ENCODE measurements at regions not wholly inside any gene's neighbourhood (a gene's known extent, or its start where the extent isn't known, plus 50 kb on each side); places are given as distances from the start of the nearest gene placed in this dataset.
A peak's percentile ranks its signal among the peaks of the same experiment; 100 is the strongest.
"Not testable (repeated sequence)": the region's sequence is repeated elsewhere in the genome, so short reads cannot be mapped to it uniquely, and the experiment has no call there.

DNA sequence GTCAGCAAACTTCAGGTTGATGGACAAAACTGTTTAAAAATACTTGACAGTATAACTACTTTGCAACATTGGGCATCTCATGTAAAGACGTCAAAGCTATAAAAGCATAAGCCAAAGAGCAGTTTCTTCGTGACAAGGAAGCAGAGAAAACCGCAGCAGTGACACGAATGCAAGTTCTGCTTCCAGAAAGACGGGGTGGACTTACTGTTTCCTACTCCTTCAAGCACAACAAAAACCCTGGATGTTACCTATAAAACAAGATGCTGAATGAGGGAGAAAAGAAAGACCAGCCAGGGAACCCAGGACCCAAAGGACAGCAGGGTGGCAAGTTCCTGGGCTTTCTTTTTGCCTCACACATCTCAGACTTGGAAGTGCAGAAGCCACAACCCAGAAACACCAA, 98.0 kb downstream of the DLL1 start:
- DNase-seq = no peak

DNA sequence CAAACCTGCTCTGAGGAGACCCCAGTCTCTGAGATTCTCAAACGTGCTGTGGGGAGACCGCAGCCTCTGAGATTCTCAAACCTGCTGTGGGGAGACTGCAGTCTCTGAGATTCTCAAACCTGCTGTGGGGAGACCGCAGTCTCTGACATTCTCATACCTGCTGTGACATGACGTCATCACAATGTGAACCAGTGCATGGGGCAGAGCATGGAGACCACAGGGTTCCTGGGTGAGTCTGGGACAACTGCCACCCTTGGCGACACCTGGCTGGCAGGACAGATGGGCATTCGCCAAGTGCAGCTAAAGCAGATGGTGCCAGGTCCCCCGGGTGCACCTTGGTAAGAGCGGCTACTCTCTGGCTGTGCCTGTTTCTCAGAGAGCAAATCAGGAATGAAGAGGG, 98.8 kb downstream of the DLL1 start:
- not testable (repeated sequence) for DNase-seq

DNA sequence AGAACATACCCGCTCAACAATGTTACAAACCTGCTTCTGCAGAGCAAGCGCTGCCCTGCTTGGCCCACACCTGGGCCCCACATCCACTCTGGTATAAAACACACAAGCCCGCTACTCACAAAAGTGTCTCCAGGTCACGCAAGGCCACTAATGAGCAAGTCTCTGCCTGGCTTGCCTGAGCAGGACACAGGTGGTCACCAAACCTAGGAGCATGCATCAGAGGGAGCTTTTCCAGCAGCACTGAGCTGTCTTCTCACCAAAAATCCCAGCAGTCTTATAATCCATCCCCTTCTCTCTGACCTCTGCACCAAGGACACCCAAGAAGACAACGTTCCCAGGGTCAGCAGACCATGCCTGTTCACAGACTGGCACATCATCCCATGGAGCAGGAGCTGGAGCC, 100.8 kb downstream of the DLL1 start:
- DNase-seq = no peak

DNA sequence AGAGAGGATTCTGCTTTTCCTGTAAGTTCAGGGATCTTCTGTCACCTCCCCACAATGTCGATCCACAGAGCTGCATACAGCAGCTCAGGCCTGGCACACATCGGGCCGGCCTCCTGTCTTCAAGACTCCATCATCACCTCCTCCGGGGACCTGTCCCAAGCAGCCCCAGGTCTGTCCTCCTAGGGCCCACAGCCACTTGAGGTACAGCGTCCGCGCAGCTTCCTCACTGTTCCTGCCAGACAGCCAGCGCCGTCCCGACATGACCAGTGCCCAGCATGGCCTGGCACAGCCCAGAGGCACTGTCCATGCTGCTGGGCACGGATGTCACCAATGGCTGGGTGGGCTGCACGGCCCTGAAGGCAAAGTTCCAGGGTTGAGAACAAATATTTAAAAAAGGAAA, 101.6 kb downstream of the DLL1 start:
- no peak for DNase-seq

DNA sequence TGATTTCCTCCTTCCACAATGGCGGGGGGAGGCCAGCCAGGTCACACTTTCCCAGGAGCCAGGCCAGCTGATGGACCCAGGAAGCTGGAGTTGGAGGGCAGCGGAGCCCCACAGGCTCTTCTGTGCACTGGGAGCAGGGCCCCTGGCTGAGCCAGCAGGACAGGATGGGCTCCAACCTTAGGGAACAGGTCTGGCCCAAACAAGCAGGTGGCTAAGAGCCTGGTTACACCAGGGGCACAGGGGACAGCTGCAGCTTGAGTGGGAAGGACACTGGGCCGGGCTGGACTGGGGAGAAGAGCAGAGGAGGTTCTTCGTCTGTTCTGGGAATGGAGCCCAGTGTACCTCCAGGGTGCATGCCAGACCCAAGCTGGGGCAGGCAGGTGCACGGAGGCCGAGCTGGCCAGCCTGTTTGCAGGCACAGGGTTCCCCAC, 102.3 kb downstream of the DLL1 start:
- DNase-seq = no peak

DNA sequence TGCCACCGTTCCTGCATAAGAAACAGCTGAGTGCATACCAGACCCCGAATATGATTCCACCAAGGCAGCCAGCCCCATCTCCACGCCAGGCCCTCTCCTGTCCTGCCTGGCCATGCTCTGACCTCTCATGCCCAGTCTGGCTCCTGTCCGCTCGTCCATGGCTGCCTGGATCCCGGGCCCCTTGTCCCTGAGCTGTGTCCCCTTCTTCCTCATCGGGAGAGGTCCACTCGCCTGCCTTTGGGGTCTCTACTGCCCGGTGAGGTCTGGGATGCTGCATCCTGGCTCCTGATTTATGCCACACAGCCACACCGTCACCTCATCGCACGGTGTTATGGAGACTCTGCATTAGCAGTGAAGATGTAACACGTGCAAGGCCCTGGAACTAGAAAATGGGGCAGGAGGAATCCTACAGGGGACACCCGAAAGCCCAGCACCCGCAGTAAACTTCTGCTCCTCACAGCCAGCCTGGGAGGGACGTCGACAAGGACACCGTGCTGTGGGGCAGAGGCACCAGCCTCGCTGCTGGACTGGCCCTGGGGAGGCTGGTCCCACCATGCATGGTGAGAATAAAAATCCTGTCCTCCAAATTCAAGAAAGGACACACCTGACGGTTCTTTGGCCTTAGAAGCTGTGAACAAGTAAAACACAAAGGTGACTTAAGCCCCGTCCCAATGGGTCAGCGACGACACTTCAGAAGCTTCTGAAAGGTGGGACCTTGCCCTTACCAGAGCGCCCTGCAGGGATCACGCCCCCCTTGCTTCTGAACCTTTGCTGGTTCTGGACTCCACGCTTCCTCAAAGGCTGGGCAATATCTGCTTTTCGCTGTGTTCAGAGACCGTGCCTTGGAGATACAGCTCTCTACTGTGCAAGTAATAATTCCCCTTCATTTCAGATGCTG, 103.0 kb downstream of the DLL1 start:
- no peak for DNase-seq

DNA sequence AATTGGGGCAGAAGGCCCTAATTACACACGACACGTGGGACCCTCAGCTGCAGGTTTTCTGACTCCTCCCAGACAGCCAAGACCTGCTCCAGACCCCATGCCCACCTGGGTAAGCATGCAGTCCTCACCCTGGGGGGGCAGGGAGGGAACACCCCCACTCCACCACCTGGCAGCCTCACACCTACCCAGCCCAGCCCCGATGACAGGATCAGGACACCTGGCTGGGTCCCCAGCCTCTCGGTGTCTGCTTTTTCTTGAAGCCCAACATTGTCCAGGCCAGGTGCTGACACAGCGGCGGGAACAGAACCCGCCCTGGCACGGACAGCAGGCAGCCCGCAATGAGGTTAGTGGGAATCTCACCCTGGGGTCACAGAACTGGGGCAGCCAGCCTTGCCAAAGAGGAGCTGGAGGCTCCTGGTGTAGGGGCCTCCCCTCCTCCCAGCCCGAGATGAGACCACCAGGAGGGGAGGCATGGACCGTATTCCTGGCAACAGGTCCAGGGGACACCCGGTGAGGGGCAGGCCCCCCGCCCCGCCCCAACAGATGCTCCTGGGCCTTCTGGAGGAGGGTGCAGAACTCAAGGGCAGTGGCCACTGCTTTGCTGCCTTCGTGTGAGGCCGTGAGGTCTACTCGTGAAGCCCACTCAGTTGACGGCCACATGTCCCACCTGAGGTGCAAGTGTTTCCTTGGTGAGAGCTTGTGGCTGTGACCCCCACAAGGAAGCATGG, 103.8 kb downstream of the DLL1 start:
- DNase-seq = no peak

DNA sequence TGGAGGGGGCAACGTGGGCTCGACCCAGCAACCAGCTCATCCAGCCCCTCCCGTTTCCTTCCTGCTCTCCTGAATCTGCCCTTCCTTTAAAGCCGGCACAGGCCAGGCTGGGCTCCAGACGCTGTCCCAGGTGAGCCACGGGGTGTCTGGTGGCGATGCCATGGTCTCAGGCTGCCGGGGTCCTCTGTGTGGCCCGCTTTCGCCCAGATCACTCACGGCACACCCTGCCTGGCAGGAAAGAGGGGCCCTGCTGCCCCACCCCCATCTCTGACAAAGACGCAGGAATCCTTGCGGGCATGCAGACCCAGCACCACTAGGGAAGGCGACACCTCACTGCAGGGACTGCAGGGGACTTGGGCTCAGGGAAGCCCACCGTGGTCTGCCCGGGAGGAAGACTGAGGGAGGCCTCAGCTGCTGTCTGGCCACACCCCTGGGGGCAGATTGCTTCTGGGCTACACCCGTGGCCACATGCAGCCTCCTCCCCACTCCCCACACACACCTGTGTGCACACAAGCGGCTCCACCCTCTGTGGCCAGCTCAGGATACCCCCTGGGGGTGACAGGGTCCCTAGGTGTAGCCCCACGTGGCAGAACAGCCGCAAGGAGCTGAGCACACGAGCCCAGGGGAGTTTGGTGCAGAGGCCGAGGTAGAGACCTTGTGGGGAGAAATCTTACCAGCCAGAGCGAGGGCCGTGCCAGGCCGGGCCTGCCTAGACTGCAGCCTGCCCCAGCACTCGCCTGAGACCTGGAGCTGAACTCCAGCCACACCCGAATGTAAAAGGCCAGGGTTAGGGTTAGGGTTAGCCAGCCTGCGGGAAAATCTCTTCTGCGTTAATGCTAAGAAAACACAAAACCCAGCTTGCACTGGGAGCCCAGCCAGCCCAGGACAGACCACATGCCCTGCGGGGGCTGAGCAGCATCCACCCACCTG, 104.6 kb downstream of the DLL1 start:
- no peak for DNase-seq

DNA sequence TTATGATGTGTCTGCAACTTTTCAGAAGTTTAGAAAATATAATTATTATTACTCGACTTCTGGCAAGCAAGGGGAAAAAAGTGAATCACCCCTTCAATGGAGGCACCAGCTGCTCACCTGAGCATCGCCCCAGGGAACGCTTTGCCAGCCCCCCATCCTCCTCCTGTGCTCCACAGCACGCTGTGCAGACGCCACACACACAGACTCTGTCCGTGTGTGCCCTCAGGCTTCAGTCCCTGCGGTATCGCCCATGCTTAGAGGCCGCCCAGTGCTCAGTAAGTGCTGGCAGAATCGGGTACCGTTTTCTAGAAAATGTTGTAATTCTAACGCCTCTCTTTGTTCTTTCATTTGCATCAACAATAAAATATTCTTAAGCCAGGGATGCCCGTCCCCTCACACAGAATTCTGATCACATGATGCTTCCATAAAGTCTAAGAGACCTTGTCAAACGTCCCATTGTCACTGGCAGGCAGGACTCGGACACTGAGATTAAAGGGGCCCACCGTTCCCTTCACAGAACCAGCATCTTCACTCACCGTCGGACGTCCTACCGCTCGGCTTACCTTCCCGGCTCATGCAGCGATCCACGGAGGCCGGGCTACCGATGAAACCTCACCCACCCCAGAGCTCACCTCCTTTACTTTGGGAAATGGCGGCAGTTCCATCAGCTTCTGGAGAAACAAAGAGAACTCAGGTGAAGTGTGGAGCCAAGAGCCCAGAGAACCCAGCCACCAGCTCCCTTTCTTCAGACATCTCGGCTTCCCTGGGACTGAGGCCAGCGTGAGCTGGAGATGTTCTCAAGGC, 105.5 kb downstream of the DLL1 start:
- DNase-seq = no peak

DNA sequence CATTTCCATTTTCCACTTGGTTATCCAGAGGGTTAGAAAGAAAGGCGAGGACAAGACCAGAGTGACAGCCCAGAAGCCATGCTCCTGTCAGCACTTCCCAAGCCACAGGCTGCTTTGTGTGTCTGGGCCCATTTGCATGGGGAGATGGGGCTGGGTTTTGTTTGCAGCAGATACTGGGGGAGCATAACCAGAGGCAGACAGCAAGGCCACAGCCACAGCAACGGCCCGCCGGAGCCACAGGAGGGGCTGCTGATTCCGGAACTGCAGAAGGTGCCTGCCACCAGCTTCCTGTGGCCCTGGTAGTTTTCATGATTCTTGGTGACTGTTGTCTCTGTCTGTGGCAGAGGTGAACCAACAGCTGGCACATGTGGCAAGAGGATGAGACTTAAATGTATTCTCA, 106.6 kb downstream of the DLL1 start:
- peak; percentile 3 for DNase-seq

DNA sequence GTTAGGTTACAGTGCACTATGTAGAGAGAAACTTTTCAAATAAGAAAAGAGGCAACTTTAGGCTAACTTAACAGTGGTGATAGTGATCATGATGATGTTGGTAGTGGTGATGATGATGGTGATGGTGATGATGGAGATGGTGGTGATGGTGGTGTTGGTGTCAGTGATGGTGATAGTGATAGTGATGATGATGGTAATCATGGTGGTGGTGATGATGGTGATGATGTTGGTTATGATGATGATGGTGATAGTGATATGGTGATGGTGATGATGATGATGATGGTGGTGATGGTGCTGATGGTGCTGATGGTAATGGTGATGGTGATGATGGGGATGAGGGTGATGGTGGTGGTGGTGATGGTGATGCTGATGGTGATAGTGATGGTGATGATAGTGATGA, 107.4 kb downstream of the DLL1 start:
- no peak for DNase-seq

DNA sequence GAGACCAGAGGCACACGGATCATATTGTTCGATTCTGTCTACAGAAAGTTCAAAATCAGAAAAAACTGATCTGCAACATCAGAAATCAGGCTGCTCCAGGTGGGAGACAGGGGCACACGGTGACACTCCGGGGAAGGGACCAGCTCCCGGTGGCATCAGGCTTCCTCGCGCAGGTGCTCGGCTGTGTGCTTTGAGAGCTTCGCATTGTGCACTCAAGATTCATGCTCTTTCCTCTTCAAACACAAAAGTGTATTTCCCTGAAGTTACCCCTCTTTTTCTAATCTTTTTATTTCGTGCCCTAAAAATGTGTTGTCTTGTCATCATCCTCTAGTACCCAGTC, 108.1 kb downstream of the DLL1 start:
- DNase-seq = no peak

DNA sequence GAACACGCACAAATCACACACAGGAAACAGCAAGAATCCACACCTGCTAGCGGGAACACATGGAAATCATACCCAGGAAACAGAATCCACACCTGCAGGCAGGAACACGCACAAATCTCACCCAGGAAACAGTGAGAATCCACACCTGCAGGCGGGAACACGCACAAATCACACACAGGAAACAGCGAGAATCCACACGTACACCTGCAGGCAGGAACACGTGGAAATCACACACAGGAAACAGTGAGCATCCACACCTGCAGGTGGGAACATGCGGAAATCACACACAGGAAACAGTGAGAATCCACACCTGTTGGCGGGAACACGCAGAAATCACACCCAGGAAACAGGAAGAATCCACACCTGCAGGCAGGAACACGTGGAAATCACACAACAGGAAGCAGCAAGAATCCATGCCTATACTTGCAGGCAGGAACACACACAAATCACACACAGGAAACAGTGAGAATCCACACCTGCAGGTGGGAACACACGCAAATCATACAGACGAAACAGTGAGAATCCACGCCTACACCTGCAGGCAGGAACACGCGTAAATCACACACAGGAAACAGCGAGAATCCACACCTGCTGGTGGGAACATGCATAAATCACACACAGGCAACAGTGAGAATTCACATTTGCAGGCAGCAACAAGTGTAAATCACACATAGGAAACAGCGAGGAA, 108.6 kb downstream of the DLL1 start:
- no peak for DNase-seq

DNA sequence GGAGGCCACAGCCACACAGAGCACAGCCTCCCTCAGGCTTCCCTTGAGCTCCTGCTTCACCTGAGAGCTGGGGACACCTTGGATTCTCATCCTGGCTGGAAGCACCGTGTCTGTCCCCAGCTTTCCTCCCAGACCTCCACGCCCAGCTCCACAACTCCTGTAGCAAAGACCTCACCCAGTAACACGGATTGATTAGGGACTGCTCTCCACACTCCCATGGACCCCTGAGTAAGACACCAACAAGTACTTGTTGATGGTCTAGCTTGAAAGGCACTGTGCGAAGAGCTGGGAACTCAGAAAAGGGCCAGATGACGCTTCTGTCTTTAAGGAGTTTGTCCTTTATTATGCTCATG, 109.6 kb downstream of the DLL1 start:
- DNase-seq = no peak

DNA sequence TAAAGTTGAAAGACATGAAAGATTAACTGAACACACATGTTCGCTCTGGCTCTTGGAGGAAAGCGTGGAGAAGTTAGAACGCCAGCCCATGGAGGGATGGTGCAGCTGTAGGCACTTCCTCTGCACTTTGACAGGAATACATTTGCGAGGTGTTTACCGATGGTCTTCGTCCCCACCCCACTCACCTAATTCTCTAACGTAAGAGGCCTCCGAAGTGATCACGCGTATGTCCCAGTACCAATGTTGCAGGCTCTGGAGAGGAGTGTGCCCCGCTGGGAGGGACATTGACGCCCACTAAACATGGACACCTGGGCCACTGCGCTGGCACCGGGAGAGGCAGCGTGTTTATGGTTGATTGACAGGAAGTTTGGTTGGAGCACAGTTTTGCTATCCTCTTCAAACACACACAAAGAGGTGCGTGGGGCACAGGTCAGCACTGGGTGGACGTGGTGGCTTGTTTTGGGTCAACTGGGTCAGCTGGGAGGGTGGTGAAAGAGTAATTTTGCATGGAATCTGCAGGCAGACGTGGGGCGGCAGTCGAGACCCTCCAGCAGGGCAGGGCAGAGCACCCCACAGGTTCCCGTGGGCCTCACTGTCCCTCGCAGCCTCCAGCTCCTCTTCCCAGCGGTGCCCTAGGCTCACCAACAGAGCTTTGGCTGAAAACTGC, 110.1 kb downstream of the DLL1 start:
- DNase-seq = no peak

DNA sequence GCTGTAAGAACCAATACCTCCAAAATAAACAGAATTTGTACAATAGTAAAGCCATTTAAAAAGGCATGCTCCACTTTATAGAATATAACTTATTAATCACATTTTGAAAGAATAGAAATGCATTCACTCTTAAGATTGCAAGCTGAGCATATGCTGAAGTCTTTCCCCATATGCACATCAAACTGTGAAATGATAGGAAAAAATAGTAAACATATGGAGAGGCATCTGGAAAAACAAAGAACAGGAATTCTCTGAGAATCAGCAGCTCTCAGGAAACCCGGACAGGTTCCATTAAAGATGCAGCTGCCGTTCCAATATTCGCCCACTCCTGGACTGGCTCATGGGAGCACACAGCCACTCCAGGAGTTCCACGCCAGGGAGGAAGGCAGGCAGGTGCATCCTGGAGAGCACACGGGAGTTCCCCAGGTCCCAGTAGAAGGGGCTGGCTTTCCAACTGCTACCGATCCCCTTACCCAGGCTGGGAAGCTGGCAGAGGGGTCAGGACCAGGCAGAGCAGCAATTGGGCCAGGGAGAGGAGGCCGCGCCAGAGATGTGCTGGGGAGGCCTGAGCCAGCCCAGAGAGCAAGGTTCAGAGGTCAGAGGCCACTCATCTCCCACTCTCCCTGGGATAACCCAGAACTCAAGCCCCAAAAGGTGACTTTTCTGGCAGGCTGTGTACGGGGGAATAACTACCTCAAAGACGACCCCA, 111.1 kb downstream of the DLL1 start:
- DNase-seq = no peak

DNA sequence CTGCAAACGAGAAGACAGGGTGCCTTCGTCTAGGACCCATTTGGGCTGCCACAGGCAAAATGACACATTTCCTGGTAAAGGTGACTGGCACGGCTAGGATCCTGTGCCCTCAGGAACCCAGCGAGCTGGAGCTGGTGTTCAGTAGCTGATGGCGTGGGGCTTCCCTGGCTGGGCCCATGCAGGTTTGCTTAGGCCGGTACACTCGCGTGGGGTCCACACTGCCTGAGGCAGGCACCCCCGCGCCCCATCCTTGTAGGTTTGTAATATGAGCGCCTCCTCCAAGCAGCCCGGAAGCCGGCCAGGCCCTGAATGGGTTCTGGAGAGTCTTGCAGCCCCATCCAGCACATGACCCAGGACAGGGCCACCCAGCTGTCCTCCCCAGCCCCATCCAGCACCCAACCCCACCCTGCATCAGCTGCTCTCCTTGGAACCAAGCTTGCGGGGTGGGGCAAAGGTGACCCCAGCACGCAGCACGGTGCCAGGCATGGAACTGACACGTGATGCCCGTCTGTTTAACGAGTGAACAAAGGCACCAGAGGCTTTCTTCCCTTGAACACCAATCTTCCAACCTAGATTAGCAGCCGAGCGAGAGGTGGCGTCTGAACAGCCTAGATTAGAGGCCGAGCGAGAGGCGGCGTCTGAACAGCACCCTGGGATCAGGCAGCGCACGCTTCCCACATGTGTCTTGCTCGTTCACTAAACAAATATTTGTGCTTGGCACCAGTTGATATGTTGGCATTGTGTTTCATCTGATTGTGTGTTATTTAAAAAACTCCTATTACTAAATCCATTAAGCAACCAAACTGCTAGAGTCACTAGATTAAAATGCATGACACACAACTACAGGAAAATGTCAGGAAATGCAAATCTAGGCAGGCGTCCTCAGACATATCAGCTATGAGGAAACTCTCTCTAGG, 112.1 kb downstream of the DLL1 start:
- no peak for DNase-seq

DNA sequence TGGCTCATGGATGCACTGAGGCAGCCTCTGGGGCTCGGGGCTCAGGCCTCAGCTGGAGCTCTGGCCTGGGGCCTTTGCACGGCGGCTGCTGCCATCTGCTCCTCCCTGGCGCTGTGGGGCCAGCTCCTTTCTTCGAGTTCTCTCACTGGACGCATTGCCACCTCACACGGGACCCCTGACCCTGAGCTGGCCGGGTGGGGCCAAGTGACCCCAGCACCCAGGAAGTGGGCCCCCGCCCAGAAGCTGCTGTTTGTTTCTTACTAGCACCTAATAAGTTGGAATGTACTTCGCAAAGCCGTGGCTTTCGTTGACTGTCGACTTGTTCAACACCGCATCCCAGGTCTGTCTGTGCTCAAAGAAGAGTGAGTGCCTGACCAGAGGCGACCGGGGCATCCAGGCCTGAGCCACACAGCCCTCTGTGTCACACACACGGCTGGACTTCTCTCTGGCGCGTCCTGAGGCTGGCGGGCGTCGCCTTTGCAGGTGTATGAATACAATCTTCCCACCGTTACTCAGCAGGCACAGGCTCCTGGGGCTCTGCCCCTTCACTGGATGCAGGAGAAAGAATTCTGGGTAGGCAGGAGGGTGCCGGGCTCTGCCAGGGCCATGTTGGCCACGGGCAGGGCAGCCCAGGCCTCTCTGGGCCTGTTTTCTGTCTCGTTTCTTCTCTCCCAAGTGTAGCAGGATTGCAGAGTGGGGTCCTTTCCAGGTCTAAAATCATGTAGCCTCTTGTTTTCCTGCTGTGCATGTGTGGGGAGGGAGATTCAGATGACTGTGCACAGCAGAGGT, 112.9 kb downstream of the DLL1 start:
- no peak for DNase-seq

Data from CD4-positive, alpha-beta T cell treated with Interleukin-17A for 1 hour (primary cell).